Esophagus squamous epithelium (tissue), 4 donors: ENCODE measurements at regions not wholly inside any gene's neighbourhood (a gene's known extent, or its start where the extent isn't known, plus 50 kb on each side); places are given as distances from the start of the nearest gene placed in this dataset.

Source experiments
- CTCF ChIP-seq, 6 experiments: fragments of 450-650 bp in 4 of 6; fragments of 200-600 bp in 2 of 6; sonication (generic) in 2 of 6; IDR thresholded peaks; one replicate each; pipeline ENCODE4 v1.5.1; 2016 to 2019; ENCODE audit warnings: antibody characterized with exemption in 6 of 6, mild to moderate bottlenecking in 4 of 6, moderate library complexity in 4 of 6
- POLR2A ChIP-seq, 4 donors: fragments of 450-650 bp; IDR thresholded peaks; one replicate each; pipeline ENCODE4 v1.6.1; 2017; ENCODE audit warnings: antibody characterized with exemption in 4 of 4, mild to moderate bottlenecking in 4 of 4, moderate library complexity in 3 of 4

GRCh38 chr5:57988813-57989212, 471.1 kb downstream of the PLK2 start:
- TF ChIP-seq POLR2A (IDR thresholded peaks at IDR 0.05) (no peak), CTCF (IDR thresholded peaks at IDR 0.05) (no peak)
